HG02588 (cell line): ENCODE measurements at regions not wholly inside any gene's neighbourhood (a gene's known extent, or its start where the extent isn't known, plus 50 kb on each side); places are given as distances from the start of the nearest gene placed in this dataset.
"Not testable (repeated sequence)": the region's sequence is repeated elsewhere in the genome, so short reads cannot be mapped to it uniquely, and the experiment has no call there.

ENCODE experiments used
- ATAC-seq: cut with Tn5 transposase; IDR thresholded peaks from one replicate; pipeline ENCODE4 v1.9.1; 2021; ENCODE audit warnings: mild to moderate bottlenecking, moderate library complexity; ENCODE audit not compliant: unreplicated experiment

- not testable (repeated sequence) for ATAC-seq
Measured at GRCh38 chr6:58067867-58068548, 750.6 kb downstream of the PRIM2 start.

GRCh38 chr6:58073263-58073662, 755.8 kb downstream of the PRIM2 start:
- ATAC-seq = no peak

GRCh38 chr6:58090067-58090466, 772.6 kb downstream of the PRIM2 start:
- not testable (repeated sequence) for ATAC-seq

- ATAC-seq = not testable (repeated sequence)
Measured at GRCh38 chr6:58097251-58097650, 779.8 kb downstream of the PRIM2 start.

GRCh38 chr6:58113960-58114359, 796.5 kb downstream of the PRIM2 start:
- no peak for ATAC-seq

- not testable (repeated sequence) for ATAC-seq
Measured at GRCh38 chr6:58117162-58117561, 799.7 kb downstream of the PRIM2 start.

GRCh38 chr6:58121616-58122015, 804.2 kb downstream of the PRIM2 start:
- ATAC-seq = not testable (repeated sequence)

GRCh38 chr6:58123770-58124169, 806.3 kb downstream of the PRIM2 start:
- not testable (repeated sequence) for ATAC-seq

GRCh38 chr6:58128549-58128948, 811.1 kb downstream of the PRIM2 start:
- not testable (repeated sequence) for ATAC-seq

- not testable (repeated sequence) for ATAC-seq
Measured at GRCh38 chr6:58129098-58129497, 811.7 kb downstream of the PRIM2 start.

- ATAC-seq = not testable (repeated sequence)
Measured at GRCh38 chr6:58139746-58140145, 822.3 kb downstream of the PRIM2 start.

- not testable (repeated sequence) for ATAC-seq
Measured at GRCh38 chr6:58171025-58171424, 853.6 kb downstream of the PRIM2 start.

- peak; percentile 67 for ATAC-seq
Measured at GRCh38 chr6:58181557-58182065, 864.2 kb downstream of the PRIM2 start.

- ATAC-seq = not testable (repeated sequence)
Measured at GRCh38 chr6:58185300-58185699, 867.9 kb downstream of the PRIM2 start.

- not testable (repeated sequence) for ATAC-seq
Measured at GRCh38 chr6:58193209-58193608, 875.8 kb downstream of the PRIM2 start.

- ATAC-seq = no peak
Measured at GRCh38 chr6:58198301-58198700, 880.9 kb downstream of the PRIM2 start.

GRCh38 chr6:58237124-58237523, 919.7 kb downstream of the PRIM2 start:
- not testable (repeated sequence) for ATAC-seq

GRCh38 chr6:58238421-58238820, 921.0 kb downstream of the PRIM2 start:
- not testable (repeated sequence) for ATAC-seq

GRCh38 chr6:58257625-58258024, 940.2 kb downstream of the PRIM2 start:
- not testable (repeated sequence) for ATAC-seq

- no peak for ATAC-seq
Measured at GRCh38 chr6:58290177-58290576, 972.7 kb downstream of the PRIM2 start.

GRCh38 chr6:58291319-58291718, 973.9 kb downstream of the PRIM2 start:
- ATAC-seq = not testable (repeated sequence)

GRCh38 chr6:58307901-58308300, 990.5 kb downstream of the PRIM2 start:
- ATAC-seq = not testable (repeated sequence)

- not testable (repeated sequence) for ATAC-seq
Measured at GRCh38 chr6:58332108-58332507, 1014.7 kb downstream of the PRIM2 start.
